WTC11 (cell line): ENCODE measurements at regions not wholly inside any gene's neighbourhood (a gene's known extent, or its start where the extent isn't known, plus 50 kb on each side); places are given as distances from the start of the nearest gene placed in this dataset.

Source experiments
- ATAC-seq: fragments of 200-7000 bp; cut with Tn5 transposase; 2 replicates; pipeline ENCODE4 v1.10.0; 2021; ENCODE audit warnings: mild to moderate bottlenecking, moderate library complexity
- CTCF ChIA-PET: fragments of 300-600 bp; sonication (Branson Sonifier 250); formaldehyde crosslinking; loops from one replicate; lab custom pipeline; 2021; ENCODE audit warnings: antibody characterized with exemption; lab: Charles Lee
- POLR2A ChIA-PET: fragments of 350-600 bp; sonication (Branson Sonifier 250); formaldehyde crosslinking; loops from one replicate; lab custom pipeline; 2021; ENCODE audit warnings: antibody characterized with exemption; lab: Charles Lee
- DNase-seq: peaks from one replicate; pipeline ENCODE4 v3.0.0; 2021; ENCODE audit warnings: low spot score
- H3K27ac Mint-ChIP-seq: 2 replicates; pipeline ENCODE4 v1.8.0; 2021; ENCODE audit warnings: mixed read lengths
- H3K27me3 Mint-ChIP-seq: 2 replicates; pipeline ENCODE4 v1.8.0; 2021; ENCODE audit warnings: low read depth, mild to moderate bottlenecking, moderate library complexity, mixed read lengths
- H3K36me3 Mint-ChIP-seq: 2 replicates; pipeline ENCODE4 v1.8.0; 2021; ENCODE audit warnings: mixed read lengths
- H3K4me1 Mint-ChIP-seq: 2 replicates; pipeline ENCODE4 v1.8.0; 2022; ENCODE audit warnings: mixed read lengths
- H3K4me3 Mint-ChIP-seq: 2 replicates; pipeline ENCODE4 v1.8.0; 2021; ENCODE audit warnings: mild to moderate bottlenecking, moderate library complexity, mixed read lengths
- H3K9me3 Mint-ChIP-seq: 2 replicates; pipeline ENCODE4 v1.8.0; 2021; ENCODE audit warnings: mixed read lengths
- CREB1 ChIP-seq: sonication (generic); formaldehyde crosslinking; IDR thresholded peaks from 2 replicates; pipeline ENCODE4 v1.8.0; 2023; ENCODE audit warnings: mild to moderate bottlenecking, missing genetic modification reagents
- E2F5 ChIP-seq: sonication (generic); formaldehyde crosslinking; IDR thresholded peaks from 2 replicates; pipeline ENCODE4 v1.8.1; 2022; ENCODE audit warnings: mild to moderate bottlenecking, moderate library complexity, missing genetic modification reagents
- ESRRA ChIP-seq: sonication (generic); formaldehyde crosslinking; IDR thresholded peaks from 2 replicates; pipeline ENCODE4 v1.8.1; 2022; ENCODE audit warnings: mild to moderate bottlenecking, missing genetic modification reagents, borderline replicate concordance
- GTF2I ChIP-seq: fragments of 250-450 bp; sonication (Bioruptor Pico); conservative IDR thresholded peaks from 2 replicates; pipeline ENCODE4 v1.4.0; 2021; ENCODE audit warnings: mild to moderate bottlenecking
- HMGA2 ChIP-seq: fragments of 250-450 bp; sonication (Bioruptor Pico); IDR thresholded peaks from 2 replicates; pipeline ENCODE4 v1.4.0; 2021; ENCODE audit warnings: mild to moderate bottlenecking, moderate library complexity
- JUN ChIP-seq: sonication (generic); formaldehyde crosslinking; IDR thresholded peaks from 2 replicates; pipeline ENCODE4 v1.8.0; 2023; ENCODE audit warnings: mild to moderate bottlenecking, missing genetic modification reagents
- KAT7 ChIP-seq: sonication (generic); formaldehyde crosslinking; IDR thresholded peaks from 2 replicates; pipeline ENCODE4 v1.8.1; 2023; ENCODE audit warnings: missing genetic modification reagents, mild to moderate bottlenecking, borderline replicate concordance
- MXD4 ChIP-seq: fragments of 250-450 bp; sonication (Bioruptor Pico); IDR thresholded peaks from 2 replicates; pipeline ENCODE4 v1.8.0; 2021; ENCODE audit warnings: mild to moderate bottlenecking, moderate library complexity, borderline replicate concordance
- NR1H2 ChIP-seq: sonication (generic); formaldehyde crosslinking; IDR thresholded peaks from 2 replicates; pipeline ENCODE4 v1.9.0; 2021; ENCODE audit warnings: mild to moderate bottlenecking, moderate library complexity, missing genetic modification reagents
- NR3C1 ChIP-seq: sonication (generic); formaldehyde crosslinking; conservative IDR thresholded peaks from 2 replicates; pipeline ENCODE4 v1.8.1; 2023; ENCODE audit warnings: low read depth, mild to moderate bottlenecking, missing genetic modification reagents
- RELA ChIP-seq: sonication (generic); formaldehyde crosslinking; IDR thresholded peaks from 2 replicates; pipeline ENCODE4 v1.8.1; 2022; ENCODE audit warnings: missing genetic modification reagents, mild to moderate bottlenecking, borderline replicate concordance
- SOX15 ChIP-seq: fragments of 250-450 bp; sonication (Bioruptor Pico); IDR thresholded peaks from 2 replicates; pipeline ENCODE4 v1.9.0; 2021; ENCODE audit warnings: mild to moderate bottlenecking
- SP1 ChIP-seq: sonication (generic); formaldehyde crosslinking; conservative IDR thresholded peaks from 2 replicates; pipeline ENCODE4 v1.8.1; 2022; ENCODE audit warnings: missing genetic modification reagents
- STAT6 ChIP-seq: sonication (generic); formaldehyde crosslinking; conservative IDR thresholded peaks from 2 replicates; pipeline ENCODE4 v1.8.1; 2023; ENCODE audit warnings: mild to moderate bottlenecking, low read depth, missing genetic modification reagents, moderate library complexity
- USF2 ChIP-seq: sonication (generic); formaldehyde crosslinking; IDR thresholded peaks from 2 replicates; pipeline ENCODE4 v1.8.1; 2023; ENCODE audit warnings: mild to moderate bottlenecking, missing genetic modification reagents, moderate library complexity
- ZNF121 ChIP-seq: sonication (generic); formaldehyde crosslinking; IDR thresholded peaks from 2 replicates; pipeline ENCODE4 v1.8.0; 2023; ENCODE audit warnings: missing genetic modification reagents
- ZNF219 ChIP-seq: sonication (generic); formaldehyde crosslinking; IDR thresholded peaks from 2 replicates; pipeline ENCODE4 v1.8.0; 2023; ENCODE audit warnings: missing genetic modification reagents, mild to moderate bottlenecking, borderline replicate concordance
- ZNF232 ChIP-seq: sonication (generic); formaldehyde crosslinking; IDR thresholded peaks from 2 replicates; pipeline ENCODE4 v1.8.0; 2022; ENCODE audit warnings: mild to moderate bottlenecking, missing genetic modification reagents
- ZNF263 ChIP-seq: sonication (generic); formaldehyde crosslinking; IDR thresholded peaks from 2 replicates; pipeline ENCODE4 v1.8.1; 2022; ENCODE audit warnings: low read depth, mild to moderate bottlenecking, moderate library complexity, missing genetic modification reagents
- TF ChIP-seq, protein P1 (sequence below): sonication (generic); formaldehyde crosslinking; IDR thresholded peaks from 2 replicates; pipeline ENCODE4 v1.8.1; 2023; ENCODE audit warnings: mild to moderate bottlenecking, missing genetic modification reagents, moderate library complexity
- TF ChIP-seq, protein P2 (sequence below): sonication (generic); formaldehyde crosslinking; IDR thresholded peaks from 2 replicates; pipeline ENCODE4 v1.8.0; 2022; ENCODE audit warnings: mild to moderate bottlenecking, missing genetic modification reagents
- TF ChIP-seq, protein P3 (sequence below): fragments of 250-450 bp; sonication (Bioruptor Pico); IDR thresholded peaks from 2 replicates; pipeline ENCODE4 v1.9.0; 2021; ENCODE audit warnings: mild to moderate bottlenecking, borderline replicate concordance
- TF ChIP-seq, protein P4 (sequence below): sonication (generic); formaldehyde crosslinking; IDR thresholded peaks from 2 replicates; pipeline ENCODE4 v1.8.0; 2022; ENCODE audit warnings: mild to moderate bottlenecking, missing genetic modification reagents

DNA sequence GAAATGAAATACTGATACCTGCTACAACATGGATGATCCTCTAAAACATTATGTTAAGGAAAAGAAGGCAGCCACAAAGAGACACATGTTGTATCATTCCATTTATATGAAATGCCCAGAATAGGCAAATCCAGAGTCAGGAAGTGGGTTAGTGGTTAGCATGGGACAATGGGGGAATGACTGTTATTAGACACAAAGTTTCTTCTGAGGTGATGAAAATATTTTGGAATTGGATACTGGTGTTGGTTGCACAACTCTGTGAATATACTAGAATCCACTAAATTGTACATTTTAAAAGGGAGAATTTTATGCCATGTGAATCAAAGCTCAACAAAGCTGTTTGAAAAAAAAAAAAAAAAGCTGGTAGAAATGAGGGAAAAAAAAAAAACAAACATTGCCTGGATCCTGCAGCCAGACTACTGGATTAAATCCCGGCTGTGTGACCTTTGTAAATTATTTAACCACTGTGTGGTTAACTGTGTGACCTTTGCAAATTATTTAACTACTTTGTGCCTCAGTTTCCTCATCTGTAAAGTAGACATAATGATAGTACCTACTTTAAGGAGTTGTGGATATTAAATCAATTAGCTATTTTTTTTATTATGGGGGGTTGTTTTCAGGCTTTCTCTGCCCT lies 75.6 kb upstream of the PRICKLE2 start:
- TF ChIP-seq ESRRA (CRISPR knock-in tag) (no peak), SOX15 (CRISPR knock-in tag) (no peak), ZNF121 (CRISPR knock-in tag) (no peak), NR3C1 (CRISPR knock-in tag) (no peak), ZNF263 (no peak), STAT6 (CRISPR knock-in tag) (no peak), GTF2I (CRISPR knock-in tag) (no peak), KAT7 (CRISPR knock-in tag) (no peak), RELA (CRISPR knock-in tag) (no peak), USF2 (CRISPR knock-in tag) (no peak), NR1H2 (CRISPR knock-in tag) (no peak), HMGA2 (CRISPR knock-in tag) (no peak), CREB1 (no peak), ZNF219 (CRISPR knock-in tag) (no peak), MXD4 (CRISPR knock-in tag) (no peak), SP1 (CRISPR knock-in tag) (no peak), E2F5 (CRISPR knock-in tag) (no peak)
- TF ChIP-seq, protein P1, sequence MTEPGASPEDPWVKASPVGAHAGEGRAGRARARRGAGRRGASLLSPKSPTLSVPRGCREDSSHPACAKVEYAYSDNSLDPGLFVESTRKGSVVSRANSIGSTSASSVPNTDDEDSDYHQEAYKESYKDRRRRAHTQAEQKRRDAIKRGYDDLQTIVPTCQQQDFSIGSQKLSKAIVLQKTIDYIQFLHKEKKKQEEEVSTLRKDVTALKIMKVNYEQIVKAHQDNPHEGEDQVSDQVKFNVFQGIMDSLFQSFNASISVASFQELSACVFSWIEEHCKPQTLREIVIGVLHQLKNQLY (CRISPR knock-in tag) = no peak
- TF ChIP-seq, protein P2, sequence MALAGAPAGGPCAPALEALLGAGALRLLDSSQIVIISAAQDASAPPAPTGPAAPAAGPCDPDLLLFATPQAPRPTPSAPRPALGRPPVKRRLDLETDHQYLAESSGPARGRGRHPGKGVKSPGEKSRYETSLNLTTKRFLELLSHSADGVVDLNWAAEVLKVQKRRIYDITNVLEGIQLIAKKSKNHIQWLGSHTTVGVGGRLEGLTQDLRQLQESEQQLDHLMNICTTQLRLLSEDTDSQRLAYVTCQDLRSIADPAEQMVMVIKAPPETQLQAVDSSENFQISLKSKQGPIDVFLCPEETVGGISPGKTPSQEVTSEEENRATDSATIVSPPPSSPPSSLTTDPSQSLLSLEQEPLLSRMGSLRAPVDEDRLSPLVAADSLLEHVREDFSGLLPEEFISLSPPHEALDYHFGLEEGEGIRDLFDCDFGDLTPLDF = no peak
- ChIA-PET POLR2A (no interaction called here), CTCF (interaction anchor here (0.6 to 1.0 kb wide), 2 partner anchors 53 to 163 kb away, joined by 3 read pairs; no protein-coding TSS in a partner anchor)
- no peak for ATAC-seq
- Mint-ChIP-seq H3K9me3 (peaks cover 31% of the 10 kb centered on the region), H3K36me3 (peaks cover 16% of the 10 kb centered on the region), H3K4me3 (no peak overlapping the region), H3K27ac (no peak overlapping the region), H3K27me3 (peaks cover 3% of the 10 kb centered on the region; the same call in 1 of the 2 replicates), H3K4me1 (no peaks in the 10 kb centered on the region)
- DNase-seq = no peak

GRCh38 chr3:64299206-64299605 lies 73.9 kb upstream of the PRICKLE2 start:
- H3K36me3 Mint-ChIP-seq = peaks cover 16% of the 10 kb centered on the region
- POLR2A ChIA-PET = no interaction called here
- no peak overlapping the region for H3K4me3 Mint-ChIP-seq
- no peak for ATAC-seq
- CTCF ChIA-PET = no interaction called here
- H3K4me1 Mint-ChIP-seq = no peaks in the 10 kb centered on the region
- peaks cover 3% of the 10 kb centered on the region; the same call in 1 of the 2 replicates for H3K27me3 Mint-ChIP-seq
- H3K27ac Mint-ChIP-seq = no peak overlapping the region
- H3K9me3 Mint-ChIP-seq = peaks cover 31% of the 10 kb centered on the region
- no peak for DNase-seq
- no peak for TF ChIP-seq JUN (CRISPR knock-in tag)
- TF ChIP-seq, protein P3, sequence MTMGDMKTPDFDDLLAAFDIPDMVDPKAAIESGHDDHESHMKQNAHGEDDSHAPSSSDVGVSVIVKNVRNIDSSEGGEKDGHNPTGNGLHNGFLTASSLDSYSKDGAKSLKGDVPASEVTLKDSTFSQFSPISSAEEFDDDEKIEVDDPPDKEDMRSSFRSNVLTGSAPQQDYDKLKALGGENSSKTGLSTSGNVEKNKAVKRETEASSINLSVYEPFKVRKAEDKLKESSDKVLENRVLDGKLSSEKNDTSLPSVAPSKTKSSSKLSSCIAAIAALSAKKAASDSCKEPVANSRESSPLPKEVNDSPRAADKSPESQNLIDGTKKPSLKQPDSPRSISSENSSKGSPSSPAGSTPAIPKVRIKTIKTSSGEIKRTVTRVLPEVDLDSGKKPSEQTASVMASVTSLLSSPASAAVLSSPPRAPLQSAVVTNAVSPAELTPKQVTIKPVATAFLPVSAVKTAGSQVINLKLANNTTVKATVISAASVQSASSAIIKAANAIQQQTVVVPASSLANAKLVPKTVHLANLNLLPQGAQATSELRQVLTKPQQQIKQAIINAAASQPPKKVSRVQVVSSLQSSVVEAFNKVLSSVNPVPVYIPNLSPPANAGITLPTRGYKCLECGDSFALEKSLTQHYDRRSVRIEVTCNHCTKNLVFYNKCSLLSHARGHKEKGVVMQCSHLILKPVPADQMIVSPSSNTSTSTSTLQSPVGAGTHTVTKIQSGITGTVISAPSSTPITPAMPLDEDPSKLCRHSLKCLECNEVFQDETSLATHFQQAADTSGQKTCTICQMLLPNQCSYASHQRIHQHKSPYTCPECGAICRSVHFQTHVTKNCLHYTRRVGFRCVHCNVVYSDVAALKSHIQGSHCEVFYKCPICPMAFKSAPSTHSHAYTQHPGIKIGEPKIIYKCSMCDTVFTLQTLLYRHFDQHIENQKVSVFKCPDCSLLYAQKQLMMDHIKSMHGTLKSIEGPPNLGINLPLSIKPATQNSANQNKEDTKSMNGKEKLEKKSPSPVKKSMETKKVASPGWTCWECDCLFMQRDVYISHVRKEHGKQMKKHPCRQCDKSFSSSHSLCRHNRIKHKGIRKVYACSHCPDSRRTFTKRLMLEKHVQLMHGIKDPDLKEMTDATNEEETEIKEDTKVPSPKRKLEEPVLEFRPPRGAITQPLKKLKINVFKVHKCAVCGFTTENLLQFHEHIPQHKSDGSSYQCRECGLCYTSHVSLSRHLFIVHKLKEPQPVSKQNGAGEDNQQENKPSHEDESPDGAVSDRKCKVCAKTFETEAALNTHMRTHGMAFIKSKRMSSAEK (CRISPR knock-in tag) = no peak
- no peak for TF ChIP-seq MXD4 (CRISPR knock-in tag)
- TF ChIP-seq, protein P4, sequence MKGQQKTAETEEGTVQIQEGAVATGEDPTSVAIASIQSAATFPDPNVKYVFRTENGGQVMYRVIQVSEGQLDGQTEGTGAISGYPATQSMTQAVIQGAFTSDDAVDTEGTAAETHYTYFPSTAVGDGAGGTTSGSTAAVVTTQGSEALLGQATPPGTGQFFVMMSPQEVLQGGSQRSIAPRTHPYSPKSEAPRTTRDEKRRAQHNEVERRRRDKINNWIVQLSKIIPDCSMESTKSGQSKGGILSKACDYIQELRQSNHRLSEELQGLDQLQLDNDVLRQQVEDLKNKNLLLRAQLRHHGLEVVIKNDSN (CRISPR knock-in tag) = no peak
- TF ChIP-seq ZNF232 (CRISPR knock-in tag) = no peak
